ENCODE measurements at regions not wholly inside any gene's neighbourhood (a gene's known extent, or its start where the extent isn't known, plus 50 kb on each side); places are given as distances from the start of the nearest gene placed in this dataset.
"Not testable (repeated sequence)": the region's sequence is repeated elsewhere in the genome, so short reads cannot be mapped to it uniquely, and the experiment has no call there.

DNA sequence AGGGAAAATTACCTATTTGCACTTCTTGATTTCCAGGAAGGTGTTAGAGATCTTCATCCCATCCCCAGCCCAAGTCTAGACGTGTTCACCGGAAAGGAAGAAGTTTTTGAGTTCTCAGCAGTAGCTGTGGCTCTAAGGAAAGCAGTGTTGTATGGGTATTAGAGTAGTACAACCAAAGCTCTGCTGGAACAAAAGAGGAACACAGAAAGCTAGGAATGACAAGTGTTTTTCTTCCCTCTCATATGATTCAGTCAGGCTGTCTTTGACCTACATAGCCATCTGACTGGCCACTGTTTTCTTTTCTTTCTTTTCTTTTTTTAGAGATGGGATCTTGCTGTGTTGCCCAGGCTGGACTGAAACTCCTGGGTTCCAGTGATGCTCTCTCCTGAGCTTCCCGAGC lies 82.7 kb upstream of the SLC39A10 start:
- TF ChIP-seq, protein P1, sequence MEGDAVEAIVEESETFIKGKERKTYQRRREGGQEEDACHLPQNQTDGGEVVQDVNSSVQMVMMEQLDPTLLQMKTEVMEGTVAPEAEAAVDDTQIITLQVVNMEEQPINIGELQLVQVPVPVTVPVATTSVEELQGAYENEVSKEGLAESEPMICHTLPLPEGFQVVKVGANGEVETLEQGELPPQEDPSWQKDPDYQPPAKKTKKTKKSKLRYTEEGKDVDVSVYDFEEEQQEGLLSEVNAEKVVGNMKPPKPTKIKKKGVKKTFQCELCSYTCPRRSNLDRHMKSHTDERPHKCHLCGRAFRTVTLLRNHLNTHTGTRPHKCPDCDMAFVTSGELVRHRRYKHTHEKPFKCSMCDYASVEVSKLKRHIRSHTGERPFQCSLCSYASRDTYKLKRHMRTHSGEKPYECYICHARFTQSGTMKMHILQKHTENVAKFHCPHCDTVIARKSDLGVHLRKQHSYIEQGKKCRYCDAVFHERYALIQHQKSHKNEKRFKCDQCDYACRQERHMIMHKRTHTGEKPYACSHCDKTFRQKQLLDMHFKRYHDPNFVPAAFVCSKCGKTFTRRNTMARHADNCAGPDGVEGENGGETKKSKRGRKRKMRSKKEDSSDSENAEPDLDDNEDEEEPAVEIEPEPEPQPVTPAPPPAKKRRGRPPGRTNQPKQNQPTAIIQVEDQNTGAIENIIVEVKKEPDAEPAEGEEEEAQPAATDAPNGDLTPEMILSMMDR (IDR thresholded peaks at IDR 0.05; ENCODE audit: borderline replicate concordance, insufficient read depth, low read depth, low read length): no peak

DNA sequence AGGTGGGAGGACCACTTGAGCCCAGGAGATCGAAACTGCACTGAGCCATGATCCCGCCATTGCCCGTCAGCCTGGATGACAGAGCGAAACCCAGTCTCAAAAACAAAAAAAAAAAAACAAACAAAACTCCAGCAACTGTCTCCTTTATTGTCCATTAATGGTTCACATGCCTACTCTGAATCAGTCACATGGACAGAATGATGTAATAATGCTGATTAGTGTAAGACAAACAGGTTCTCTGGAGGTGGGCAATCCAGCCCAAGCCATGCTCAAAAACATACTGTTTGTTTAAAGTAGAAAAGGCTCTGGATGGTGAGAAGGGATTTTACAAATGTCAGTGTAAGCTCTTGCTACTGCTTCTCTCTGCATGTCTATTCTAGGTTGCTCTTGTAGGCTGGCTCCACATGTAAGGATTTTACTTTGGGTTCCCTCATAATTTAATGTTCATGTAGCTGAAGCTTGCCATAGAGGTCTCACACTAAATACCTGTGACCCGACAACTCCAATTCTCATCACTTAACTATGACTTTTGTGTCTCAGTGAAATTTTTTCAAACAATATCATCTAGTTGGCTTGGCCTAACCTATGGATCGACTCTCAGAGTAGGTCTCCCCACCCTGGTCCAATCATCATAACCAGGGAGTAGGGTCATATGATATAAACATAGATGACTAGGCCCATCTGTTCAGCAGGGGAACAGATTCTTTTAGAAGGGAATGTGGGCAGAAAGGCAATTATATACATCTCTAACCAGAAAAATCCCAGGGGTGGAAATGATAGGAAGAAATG lies 83.9 kb upstream of the SLC39A10 start:
- H3K4me3 ChIP-seq (ENCODE audit: low read depth, low read length): no peak overlapping the region
- TF ChIP-seq, protein P1 (IDR thresholded peaks at IDR 0.05; ENCODE audit: borderline replicate concordance, insufficient read depth, low read depth, low read length): no peak

More for the DNA sequence above, 82.7 kb upstream of the SLC39A10 start:
- no peak overlapping the region for H3K4me3 ChIP-seq (ENCODE audit: low read depth, low read length)

DNA sequence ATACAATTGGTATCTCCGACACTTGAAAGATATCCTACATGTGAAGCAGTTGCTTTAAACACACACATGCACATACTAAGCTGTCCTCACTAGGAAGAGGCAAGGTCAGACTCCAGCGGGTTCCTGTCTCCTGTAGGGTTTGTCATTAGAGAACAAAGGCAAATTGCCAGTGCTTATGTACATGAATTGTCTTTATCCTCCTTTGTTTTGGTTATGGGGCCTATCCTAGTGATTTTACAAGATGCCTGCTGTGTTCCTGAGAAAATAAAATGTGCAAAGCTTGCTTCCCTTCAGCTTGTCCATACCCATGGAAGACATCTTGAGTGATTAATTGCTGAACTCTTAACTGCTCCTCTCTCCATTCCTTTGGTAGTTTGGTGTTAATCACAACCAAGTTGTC lies 86.7 kb upstream of the SLC39A10 start:
- TF ChIP-seq, protein P1 (IDR thresholded peaks at IDR 0.05; ENCODE audit: borderline replicate concordance, insufficient read depth, low read depth, low read length): no peak

DNA sequence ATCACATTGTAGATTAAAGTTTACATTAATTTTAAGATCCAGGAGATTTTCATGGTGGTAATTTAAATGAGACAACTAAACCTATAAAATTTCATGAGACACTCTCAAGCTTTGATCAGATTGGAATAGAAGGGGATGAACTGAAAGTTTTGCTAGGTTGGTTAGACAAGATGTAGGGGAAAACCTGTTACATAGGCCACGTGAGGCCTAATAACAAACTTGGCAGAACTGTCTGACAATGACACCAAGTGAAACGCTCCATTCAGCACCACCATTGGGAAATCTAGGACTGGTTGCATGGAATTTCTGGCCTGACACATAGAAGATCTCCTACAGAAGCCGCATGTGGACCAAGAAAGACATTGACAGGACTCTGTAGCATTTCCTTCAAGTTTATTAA lies 87.8 kb upstream of the SLC39A10 start:
- H3K4me3 ChIP-seq (ENCODE audit: low read depth, low read length): no peak overlapping the region
- TF ChIP-seq, protein P1 (IDR thresholded peaks at IDR 0.05; ENCODE audit: borderline replicate concordance, insufficient read depth, low read depth, low read length): no peak

More for the DNA sequence above, 86.7 kb upstream of the SLC39A10 start:
- H3K4me3 ChIP-seq (ENCODE audit: low read depth, low read length): no peak overlapping the region

DNA sequence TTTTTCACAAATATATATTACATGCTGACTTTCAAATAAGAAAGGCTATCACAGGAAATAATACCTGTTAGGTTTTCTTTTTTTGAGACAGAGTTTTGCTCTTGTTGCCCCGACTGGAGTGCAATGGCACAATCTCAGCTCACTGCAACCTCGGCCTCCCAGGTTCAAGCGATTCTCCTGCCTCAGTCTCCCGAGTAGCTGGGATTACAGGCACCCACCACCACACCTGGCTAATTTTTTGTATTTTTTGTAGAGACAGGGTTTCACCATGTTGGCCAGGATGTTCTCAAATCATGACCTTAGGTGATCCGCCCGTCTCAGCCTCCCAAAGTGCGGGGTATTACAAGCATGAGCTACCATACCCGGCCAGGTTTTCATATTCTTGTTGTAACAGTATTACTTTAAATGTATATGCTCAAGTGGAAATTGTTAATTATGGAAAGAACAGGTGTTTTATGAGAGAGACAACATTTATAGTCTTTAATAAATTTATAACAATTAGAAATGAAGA lies 92.3 kb upstream of the SLC39A10 start:
- not testable (repeated sequence) for H3K4me3 ChIP-seq (ENCODE audit: low read depth, low read length)

DNA sequence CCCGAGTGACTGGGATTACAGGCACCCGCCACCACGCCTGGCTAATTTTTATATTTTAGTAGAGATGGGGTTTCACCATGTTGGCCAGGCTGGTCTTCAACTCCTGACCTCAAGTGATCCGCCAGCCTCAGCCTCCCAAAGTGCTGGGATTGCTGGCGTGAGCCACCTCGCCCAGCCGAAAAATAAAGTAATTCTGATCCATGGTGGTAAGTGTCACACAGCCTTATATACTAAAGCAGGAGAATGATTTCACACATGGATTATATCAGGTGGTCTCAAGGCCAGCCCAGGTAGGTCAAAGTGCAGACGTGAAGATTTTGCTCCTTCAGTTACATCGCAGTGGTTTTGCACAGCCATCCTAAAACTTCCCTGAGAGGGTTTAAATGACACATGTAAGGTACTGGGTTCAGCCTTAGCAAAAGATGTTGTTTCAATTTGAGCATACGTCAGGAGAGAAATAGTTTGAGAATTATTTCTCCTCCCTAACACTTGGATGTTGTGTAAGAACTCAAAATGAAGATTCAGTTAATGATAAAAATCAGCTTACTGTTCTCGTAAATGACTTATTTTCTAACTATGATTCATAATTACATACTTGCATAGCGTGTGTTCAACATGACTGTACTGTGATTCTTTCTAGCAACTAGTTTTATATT lies 93.0 kb upstream of the SLC39A10 start:
- TF ChIP-seq, protein P1 (IDR thresholded peaks at IDR 0.05; ENCODE audit: borderline replicate concordance, insufficient read depth, low read depth, low read length): no peak
- no peak overlapping the region for H3K4me3 ChIP-seq (ENCODE audit: low read depth, low read length)

DNA sequence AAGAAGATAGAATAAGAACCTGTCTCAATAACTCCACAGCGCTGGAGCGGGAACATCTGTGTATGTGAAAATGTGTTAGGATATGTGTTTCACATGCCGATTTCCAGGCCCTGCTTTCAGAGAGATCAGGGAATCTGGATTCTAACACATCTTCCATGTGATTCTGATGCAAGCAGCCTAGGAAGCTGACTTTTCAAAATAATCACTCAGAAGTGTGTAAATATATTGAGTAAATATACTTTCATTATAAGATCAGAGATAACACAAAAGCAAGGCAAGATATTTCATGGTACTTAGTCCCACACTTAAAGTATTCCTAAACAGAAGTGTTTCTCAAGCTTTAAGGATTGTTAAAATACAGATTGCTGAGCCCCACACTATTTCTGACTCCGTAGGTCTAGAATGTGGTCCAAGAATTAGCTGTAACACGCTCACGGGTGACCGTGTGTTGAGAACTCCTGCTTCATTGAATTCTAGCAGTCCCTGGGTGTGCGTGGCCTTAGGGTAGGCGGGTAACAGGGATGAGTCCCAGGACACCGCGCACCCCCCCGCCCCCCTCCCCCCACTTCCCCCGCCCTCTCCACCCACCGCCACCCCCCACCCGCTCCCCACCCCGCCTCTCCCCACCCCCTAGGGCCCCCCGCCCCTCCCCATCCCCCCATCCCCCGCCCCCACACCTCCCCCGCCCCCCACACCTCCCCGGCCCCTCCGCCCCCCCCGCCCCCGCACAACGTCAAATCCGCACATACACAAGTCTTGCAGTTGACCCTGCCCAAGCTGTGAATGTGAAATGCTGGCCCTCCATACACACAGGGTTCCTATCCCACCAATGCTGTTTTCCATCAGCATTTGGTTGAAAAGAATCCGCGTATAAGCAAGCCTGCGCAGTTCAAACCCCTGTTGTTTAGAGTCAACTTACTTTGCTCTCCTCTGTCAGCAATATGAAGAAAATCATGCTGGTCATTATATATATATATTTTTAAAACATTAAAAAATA lies 94.2 kb upstream of the SLC39A10 start:
- TF ChIP-seq, protein P1 (IDR thresholded peaks at IDR 0.05; ENCODE audit: borderline replicate concordance, insufficient read depth, low read depth, low read length): no peak
- H3K4me3 ChIP-seq (ENCODE audit: low read depth, low read length): no peak overlapping the region
